Tibial artery (tissue), 4 donors: ENCODE measurements at regions not wholly inside any gene's neighbourhood (a gene's known extent, or its start where the extent isn't known, plus 50 kb on each side); places are given as distances from the start of the nearest gene placed in this dataset.

ENCODE experiments used
- DNase-seq, 2 donors: peaks; one replicate each; pipeline ENCODE4 v3.0.0-alpha.2; 2019
- H3K27ac ChIP-seq, 2 donors: fragments of 200-600 bp; sonication (generic) in 1 of 2; 1 replicate in 1 of 2; 2 replicates in 1 of 2; pipeline ENCODE4 v1.5.1; 2018 to 2019; ENCODE audit warnings: mild to moderate bottlenecking in 1 of 2
- H3K27me3 ChIP-seq, 2 donors: fragments of 200-600 bp; sonication (generic) in 1 of 2; one replicate each; pipeline versions ENCODE4 v1.5.1 to v1.6.0; 2016 to 2019
- H3K36me3 ChIP-seq, 3 donors: fragments of 200-600 bp; sonication (generic) in 2 of 3; one replicate each; pipeline ENCODE4 v1.5.1; 2016 to 2019; ENCODE audit warnings: mild to moderate bottlenecking in 2 of 3
- H3K4me1 ChIP-seq, 4 donors: fragments of 200-600 bp; sonication (generic) in 2 of 4; 1 replicate in 3 of 4; 2 replicates in 1 of 4; pipeline ENCODE4 v1.5.1; 2016 to 2019
- H3K4me3 ChIP-seq, 2 donors: fragments of 200-600 bp; sonication (generic) in 1 of 2; 1 replicate in 1 of 2; 2 replicates in 1 of 2; pipeline ENCODE4 v1.5.1; 2018 to 2019; ENCODE audit warnings: mild to moderate bottlenecking in 2 of 2
- H3K9me3 ChIP-seq, 3 donors: fragments of 200-600 bp; sonication (generic) in 1 of 3; one replicate each; pipeline ENCODE4 v1.5.1; 2016 to 2019
- intact Hi-C: fragments of 100-400 bp; cut with DNase I; formaldehyde crosslinking; loops from one replicate; pipeline ENCODE4 v1.15.0; 2023; ENCODE audit warnings: low total_unique reads
- TF ChIP-seq, protein P1 (sequence below), 2 experiments: fragments of 200-600 bp in 1 of 2; fragments of 450-650 bp in 1 of 2; IDR thresholded peaks; one replicate each; pipeline ENCODE4 v1.5.1; 2017 to 2019; ENCODE audit warnings: antibody characterized with exemption in 2 of 2, mild to moderate bottlenecking in 1 of 2, moderate library complexity in 1 of 2

DNA sequence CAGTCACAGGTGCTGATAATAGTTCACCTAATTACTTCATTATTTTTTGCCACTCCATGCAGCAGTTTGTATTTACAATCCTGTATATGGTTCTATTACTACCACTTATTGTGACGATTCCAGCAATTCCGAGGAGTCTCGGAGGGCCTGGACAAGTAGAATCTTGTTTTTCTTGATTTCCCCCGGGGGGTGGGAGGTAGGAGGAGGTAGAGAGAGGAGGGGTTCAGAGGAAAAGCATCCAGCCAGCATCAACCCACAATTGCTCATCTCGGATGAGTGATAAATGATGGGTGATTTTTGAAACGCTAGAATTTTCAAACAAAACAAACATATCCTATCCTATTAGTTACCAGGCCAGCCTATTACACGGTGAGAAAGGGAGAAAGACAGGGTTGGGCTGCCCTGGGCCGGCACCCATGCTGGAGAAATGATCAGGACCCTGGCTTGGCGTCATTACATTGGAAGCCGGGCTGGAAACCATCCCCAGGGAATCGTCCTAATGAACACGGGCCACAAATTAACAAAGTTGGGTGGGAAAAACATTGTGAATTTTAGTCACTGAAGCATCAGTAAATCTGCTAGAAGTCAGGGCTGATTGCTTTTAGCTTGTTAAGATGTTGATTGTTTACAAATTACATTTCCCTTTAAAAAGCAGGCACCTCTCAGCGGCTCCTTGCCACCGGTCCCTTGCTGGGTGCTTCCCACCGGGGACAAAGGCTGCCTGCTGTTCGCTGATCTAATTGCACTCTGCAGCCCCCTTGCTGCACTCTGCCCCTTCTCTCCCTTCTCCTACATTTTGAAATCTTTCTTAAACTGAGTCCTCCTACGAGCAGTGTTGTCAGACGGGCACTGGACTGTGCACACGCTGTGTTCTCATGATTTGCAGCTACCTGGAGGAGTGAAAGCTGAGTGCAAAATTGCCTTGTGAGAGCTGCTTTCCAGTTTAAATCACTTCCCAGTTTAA, 95.5 kb downstream of the FAM204A start:
- intact Hi-C loops, result loop anchor here (5.0 to 10.0 kb wide), 2 partner anchors 749 to 1032 kb away; no protein-coding TSS in a partner anchor
- Histone ChIP-seq H3K9me3 (no peaks in the 10 kb centered on the region), H3K36me3 (no peaks in the 10 kb centered on the region), H3K27ac (no peak overlapping the region), H3K27me3 (peaks cover 0 to 35% of the 10 kb centered on the region in 2 donors), H3K4me1 (no peaks in the 10 kb centered on the region), H3K4me3 (no peak overlapping the region)
- TF ChIP-seq, protein P1, sequence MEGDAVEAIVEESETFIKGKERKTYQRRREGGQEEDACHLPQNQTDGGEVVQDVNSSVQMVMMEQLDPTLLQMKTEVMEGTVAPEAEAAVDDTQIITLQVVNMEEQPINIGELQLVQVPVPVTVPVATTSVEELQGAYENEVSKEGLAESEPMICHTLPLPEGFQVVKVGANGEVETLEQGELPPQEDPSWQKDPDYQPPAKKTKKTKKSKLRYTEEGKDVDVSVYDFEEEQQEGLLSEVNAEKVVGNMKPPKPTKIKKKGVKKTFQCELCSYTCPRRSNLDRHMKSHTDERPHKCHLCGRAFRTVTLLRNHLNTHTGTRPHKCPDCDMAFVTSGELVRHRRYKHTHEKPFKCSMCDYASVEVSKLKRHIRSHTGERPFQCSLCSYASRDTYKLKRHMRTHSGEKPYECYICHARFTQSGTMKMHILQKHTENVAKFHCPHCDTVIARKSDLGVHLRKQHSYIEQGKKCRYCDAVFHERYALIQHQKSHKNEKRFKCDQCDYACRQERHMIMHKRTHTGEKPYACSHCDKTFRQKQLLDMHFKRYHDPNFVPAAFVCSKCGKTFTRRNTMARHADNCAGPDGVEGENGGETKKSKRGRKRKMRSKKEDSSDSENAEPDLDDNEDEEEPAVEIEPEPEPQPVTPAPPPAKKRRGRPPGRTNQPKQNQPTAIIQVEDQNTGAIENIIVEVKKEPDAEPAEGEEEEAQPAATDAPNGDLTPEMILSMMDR (IDR thresholded peaks at IDR 0.05), result no peak
- no peak for DNase-seq

DNA sequence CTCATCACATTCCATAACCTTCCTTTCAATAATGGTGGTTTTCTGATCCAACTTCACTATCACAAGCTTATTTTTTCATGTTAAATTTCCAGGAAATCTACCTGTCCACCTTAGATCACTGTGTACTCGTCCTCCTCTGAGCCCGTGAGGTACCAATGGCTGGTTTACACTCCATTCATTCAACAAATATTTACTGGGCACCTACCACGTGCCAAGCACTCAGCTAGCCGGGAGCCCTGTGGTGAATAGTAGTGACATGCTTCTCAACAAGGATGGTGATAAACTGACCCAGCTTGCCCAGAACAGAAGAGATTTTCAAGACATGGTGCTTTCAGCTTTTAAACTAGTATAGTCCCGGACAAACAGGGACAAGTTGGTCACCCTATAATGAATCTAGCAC, 98.2 kb downstream of the FAM204A start:
- H3K27ac ChIP-seq, result no peak overlapping the region
- H3K27me3 ChIP-seq, result peaks cover 0 to 44% of the 10 kb centered on the region in 2 donors
- no peaks in the 10 kb centered on the region for H3K4me1 ChIP-seq
- intact Hi-C loops, result loop anchor here (10.0 kb wide), 1 partner anchor 1029 kb away; no protein-coding TSS in a partner anchor
- no peaks in the 10 kb centered on the region for H3K36me3 ChIP-seq
- no peak overlapping the region for H3K4me3 ChIP-seq
- H3K9me3 ChIP-seq, result no peaks in the 10 kb centered on the region
- TF ChIP-seq, protein P1 (IDR thresholded peaks at IDR 0.05), result no peak
- DNase-seq, result no peak

DNA sequence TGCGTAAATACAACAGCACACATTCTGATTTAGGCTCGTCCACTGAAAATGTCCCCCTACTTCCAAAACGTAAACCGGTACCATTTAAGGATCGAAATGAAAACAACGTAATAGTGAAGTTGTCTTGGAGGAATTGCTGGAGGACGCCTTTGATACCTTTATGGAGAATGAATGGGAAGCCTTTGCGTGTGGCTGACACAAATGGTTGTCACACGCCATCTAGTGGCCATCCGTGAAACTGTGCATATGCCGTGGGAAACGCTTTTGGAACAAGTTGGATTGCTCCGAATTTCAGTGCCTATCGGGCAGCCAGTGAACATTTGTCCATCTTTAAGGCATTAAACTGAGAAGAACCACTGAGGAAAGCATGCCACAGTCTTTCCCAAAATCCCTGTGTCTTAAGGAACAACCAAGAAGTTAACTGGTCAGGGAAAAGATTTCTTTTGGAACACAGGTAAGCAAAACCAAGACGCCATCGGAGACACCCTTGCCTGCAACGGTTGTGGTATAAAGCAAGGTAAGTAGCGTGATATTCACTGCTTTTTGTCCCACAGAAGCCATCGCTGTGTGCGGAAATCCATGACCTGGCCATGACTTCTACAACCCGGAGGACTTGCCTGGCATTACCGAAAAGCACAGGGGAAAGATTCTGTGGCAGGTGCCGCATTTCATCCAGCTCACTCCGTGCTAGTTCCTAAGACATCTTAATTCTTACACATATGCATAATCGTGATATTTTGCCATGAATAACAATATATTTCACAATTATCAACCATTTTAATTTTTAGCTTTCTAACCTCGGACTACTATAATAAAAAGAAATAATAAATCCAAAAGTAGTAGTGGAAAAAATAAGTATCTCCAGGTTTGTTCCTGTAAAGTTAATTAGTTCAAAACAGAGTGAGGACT, 100.6 kb downstream of the FAM204A start:
- DNase-seq, result peak; percentile 82 to 87
- TF ChIP-seq, protein P1 (IDR thresholded peaks at IDR 0.05), result peak; percentile 86 to 89

DNA sequence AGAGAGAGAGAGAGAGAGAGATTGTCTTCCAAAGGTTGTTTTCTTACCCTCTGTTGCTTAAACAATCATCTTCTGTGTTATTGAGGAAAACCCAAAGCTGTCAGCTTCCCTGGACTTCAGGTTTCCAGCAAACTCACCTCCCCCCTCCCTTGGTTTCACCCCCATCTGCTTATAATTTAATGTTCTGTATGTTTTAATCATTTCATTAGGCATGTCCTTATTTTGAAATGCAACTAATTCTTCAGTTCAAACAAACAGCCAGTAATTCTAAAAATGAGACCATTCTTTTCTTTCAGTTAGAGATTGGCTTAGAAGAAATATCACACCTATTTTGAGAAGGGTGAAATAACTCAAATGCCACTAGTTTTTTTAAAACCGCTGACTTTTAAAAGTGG, 102.9 kb downstream of the FAM204A start:
- H3K9me3 ChIP-seq, result no peaks in the 10 kb centered on the region
- H3K4me1 ChIP-seq, result peaks cover 0 to 6% (median 3%) of the 10 kb centered on the region in 4 donors
- H3K27me3 ChIP-seq, result peaks cover 0 to 17% of the 10 kb centered on the region in 2 donors
- H3K36me3 ChIP-seq, result no peaks in the 10 kb centered on the region
- H3K27ac ChIP-seq, result no peak overlapping the region
- TF ChIP-seq, protein P1 (IDR thresholded peaks at IDR 0.05), result no peak
- no peak for DNase-seq
- H3K4me3 ChIP-seq, result no peak overlapping the region
- intact Hi-C loops, result loop anchor here (5.0 kb wide), 1 partner anchor 687 kb away; no protein-coding TSS in a partner anchor

More for the DNA sequence above, 100.6 kb downstream of the FAM204A start:
- intact Hi-C loops, result loop anchor here (2.0 to 10.0 kb wide), 2 partner anchors 707 to 1027 kb away; no protein-coding TSS in a partner anchor
- H3K4me1 ChIP-seq, result no peaks in the 10 kb centered on the region
- peaks cover 0 to 31% of the 10 kb centered on the region in 2 donors for H3K27me3 ChIP-seq
- no peaks in the 10 kb centered on the region for H3K9me3 ChIP-seq
- no peaks in the 10 kb centered on the region for H3K36me3 ChIP-seq
- no peak overlapping the region for H3K4me3 ChIP-seq
- H3K27ac ChIP-seq, result no peak overlapping the region

DNA sequence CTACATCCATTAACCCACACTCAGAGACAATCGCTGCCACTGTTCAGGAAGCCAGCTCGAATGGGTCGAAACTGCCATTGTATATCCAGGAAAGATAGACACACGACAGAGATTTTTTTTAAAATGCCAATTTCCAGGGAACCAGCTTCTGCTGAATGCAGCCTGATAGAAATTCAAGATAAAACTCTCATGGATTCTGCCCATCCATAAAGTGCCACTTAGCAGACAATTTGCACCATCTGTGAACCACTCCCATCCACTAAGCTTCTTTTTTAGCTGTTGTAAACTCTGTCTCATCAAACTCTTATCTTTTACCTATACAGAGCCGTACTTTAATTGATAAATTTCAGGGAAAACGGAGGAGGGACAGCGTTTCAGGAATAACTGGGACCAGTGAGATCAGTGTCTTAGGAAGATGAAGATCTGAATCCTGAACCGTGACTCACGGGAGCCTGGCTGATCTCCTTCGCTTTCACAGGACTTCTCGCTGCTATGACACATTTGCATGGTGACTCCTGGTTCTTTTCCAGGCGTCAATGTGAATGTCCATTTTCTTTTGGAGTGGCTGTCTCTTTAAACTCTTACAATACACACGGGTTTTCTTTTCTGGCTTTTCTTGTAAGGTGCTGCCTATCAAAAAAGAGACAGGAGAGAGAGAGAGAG, 103.4 kb downstream of the FAM204A start:
- TF ChIP-seq, protein P1 (IDR thresholded peaks at IDR 0.05), result no peak
- intact Hi-C loops, result loop anchor here (5.0 kb wide), 1 partner anchor 686 kb away; no protein-coding TSS in a partner anchor
- Histone ChIP-seq H3K9me3 (no peaks in the 10 kb centered on the region), H3K36me3 (no peaks in the 10 kb centered on the region), H3K27ac (no peak overlapping the region), H3K27me3 (peaks cover 0 to 17% of the 10 kb centered on the region in 2 donors), H3K4me3 (no peak overlapping the region), H3K4me1 (peaks cover 0 to 9% (median 3%) of the 10 kb centered on the region in 4 donors)
- DNase-seq, result no peak
